Liver (tissue), 8 donors: ENCODE measurements at regions not wholly inside any gene's neighbourhood (a gene's known extent, or its start where the extent isn't known, plus 50 kb on each side); places are given as distances from the start of the nearest gene placed in this dataset.
A peak's percentile ranks its signal among the peaks of the same experiment; 100 is the strongest.

Source experiments
- DNase-seq: peaks from one replicate; pipeline ENCODE4 v3.0.0-alpha.2; 2017; ENCODE audit warnings: low spot score
- H3K27ac ChIP-seq, 2 donors: one replicate each; pipeline ENCODE4 v1.7.0; 2013; ENCODE audit warnings: inconsistent platforms in 2 of 2, low read length in 2 of 2, control low read depth in 1 of 2, low read depth in 1 of 2, mild to moderate bottlenecking in 1 of 2
- H3K27me3 ChIP-seq, 4 donors: one replicate each; pipeline versions ENCODE4 v1.6.1 to v1.7.0; 2013; ENCODE audit warnings: low read length in 3 of 4, inconsistent platforms in 1 of 4, mild to moderate bottlenecking in 1 of 4, moderate library complexity in 1 of 4; ENCODE audit not compliant: control insufficient read depth in 4 of 4, insufficient read depth in 4 of 4
- H3K36me3 ChIP-seq, 4 donors: one replicate each; pipeline versions ENCODE4 v1.6.1 to v1.7.0; 2013; ENCODE audit warnings: low read length in 3 of 4, mild to moderate bottlenecking in 3 of 4, low read depth in 1 of 4, moderate library complexity in 1 of 4; ENCODE audit not compliant: control insufficient read depth in 4 of 4, insufficient read depth in 3 of 4
- H3K4me1 ChIP-seq, 4 donors: one replicate each; pipeline versions ENCODE4 v1.6.1 to v1.7.0; 2013; ENCODE audit warnings: low read length in 3 of 4, mild to moderate bottlenecking in 3 of 4, moderate library complexity in 1 of 4; ENCODE audit not compliant: control insufficient read depth in 4 of 4, insufficient read depth in 4 of 4
- H3K4me3 ChIP-seq, 3 donors: one replicate each; pipeline versions ENCODE4 v1.6.1 to v1.7.0; 2013; ENCODE audit warnings: low read length in 3 of 3, control low read depth in 1 of 3, low read depth in 1 of 3, mild to moderate bottlenecking in 1 of 3
- H3K9ac ChIP-seq, 2 donors: one replicate each; pipeline ENCODE4 v1.7.0; 2013; ENCODE audit warnings: low read length in 2 of 2, mild to moderate bottlenecking in 2 of 2, moderate library complexity in 2 of 2, control low read depth in 1 of 2, low read depth in 1 of 2
- H3K9me3 ChIP-seq, 4 donors: one replicate each; pipeline versions ENCODE4 v1.6.1 to v1.7.0; 2013; ENCODE audit warnings: low read length in 3 of 4; ENCODE audit not compliant: control insufficient read depth in 4 of 4
- ATF3 ChIP-seq: IDR thresholded peaks from 2 replicates; pipeline ENCODE4 v1.6.1; 2016; ENCODE audit warnings: antibody characterized with exemption
- CTCF ChIP-seq: fragments of 150-350 bp; IDR thresholded peaks from 2 replicates; pipeline ENCODE4 v1.5.1; 2017; ENCODE audit warnings: improper control_type of control experiment, low read depth, low read length; ENCODE audit not compliant: missing input control
- EGR1 ChIP-seq, 2 donors: IDR thresholded peaks; 2 replicates each; pipeline ENCODE4 v1.6.1; 2016 to 2018; ENCODE audit warnings: antibody characterized with exemption in 2 of 2, low read depth in 2 of 2
- FOXA1 ChIP-seq: IDR thresholded peaks from 2 replicates; pipeline ENCODE4 v1.6.1; 2016; ENCODE audit warnings: antibody characterized with exemption
- FOXA2 ChIP-seq: IDR thresholded peaks from 2 replicates; pipeline ENCODE4 v1.6.1; 2016; ENCODE audit warnings: antibody characterized with exemption
- GABPA ChIP-seq, 2 donors: IDR thresholded peaks in 1 of 2; conservative IDR thresholded peaks in 1 of 2; 2 replicates each; pipeline ENCODE4 v1.6.1; 2016; ENCODE audit warnings: antibody characterized with exemption in 2 of 2, mild to moderate bottlenecking in 1 of 2, moderate library complexity in 1 of 2
- HNF4A ChIP-seq, 2 donors: conservative IDR thresholded peaks; 2 replicates each; pipeline ENCODE4 v1.6.1; 2016; ENCODE audit warnings: antibody characterized with exemption in 2 of 2, mild to moderate bottlenecking in 2 of 2
- HNF4G ChIP-seq: IDR thresholded peaks from 2 replicates; pipeline ENCODE4 v1.6.1; 2016; ENCODE audit warnings: antibody characterized with exemption
- JUND ChIP-seq, 2 donors: IDR thresholded peaks; 2 replicates each; pipeline ENCODE4 v1.6.1; 2016; ENCODE audit warnings: antibody characterized with exemption in 2 of 2
- NR2F2 ChIP-seq: IDR thresholded peaks from 2 replicates; pipeline ENCODE4 v1.6.1; 2016; ENCODE audit warnings: antibody characterized with exemption
- RAD21 ChIP-seq, 2 donors: IDR thresholded peaks; 2 replicates each; pipeline ENCODE4 v1.6.1; 2016; ENCODE audit warnings: antibody characterized with exemption in 2 of 2, mild to moderate bottlenecking in 2 of 2
- RXRA ChIP-seq, 2 donors: IDR thresholded peaks; 2 replicates each; pipeline ENCODE4 v1.6.1; 2017 to 2018; ENCODE audit warnings: antibody characterized with exemption in 2 of 2, mild to moderate bottlenecking in 1 of 2
- SP1 ChIP-seq: IDR thresholded peaks from 2 replicates; pipeline ENCODE4 v1.6.1; 2018; ENCODE audit warnings: antibody characterized with exemption, mild to moderate bottlenecking
- TAF1 ChIP-seq: conservative IDR thresholded peaks from 2 replicates; pipeline ENCODE4 v1.6.1; 2016; ENCODE audit warnings: antibody characterized with exemption, mild to moderate bottlenecking
- WGBS: extraction: QIAGEN DNeasy Blood & Tissue Kit; methylation state at CpG from one replicate; pipeline ENCODE4 v1.1.7; 2013; 5-methylcytosine and 5-hydroxymethylcytosine counted together
- TF ChIP-seq, protein P1 (sequence below): IDR thresholded peaks from 2 replicates; pipeline ENCODE4 v1.6.1; 2016; ENCODE audit warnings: antibody characterized with exemption
- TF ChIP-seq, protein P2 (sequence below): IDR thresholded peaks from 2 replicates; pipeline ENCODE4 v1.6.1; 2016; ENCODE audit warnings: antibody characterized with exemption
- TF ChIP-seq, protein P3 (sequence below): IDR thresholded peaks from 2 replicates; pipeline ENCODE4 v1.6.1; 2016; ENCODE audit warnings: antibody characterized with exemption, mild to moderate bottlenecking
- donor health status: healthy.
- donor health status: healthy.
- donor health status: healthy.
- donor health status: healthy.
- donor health status: healthy.

DNA sequence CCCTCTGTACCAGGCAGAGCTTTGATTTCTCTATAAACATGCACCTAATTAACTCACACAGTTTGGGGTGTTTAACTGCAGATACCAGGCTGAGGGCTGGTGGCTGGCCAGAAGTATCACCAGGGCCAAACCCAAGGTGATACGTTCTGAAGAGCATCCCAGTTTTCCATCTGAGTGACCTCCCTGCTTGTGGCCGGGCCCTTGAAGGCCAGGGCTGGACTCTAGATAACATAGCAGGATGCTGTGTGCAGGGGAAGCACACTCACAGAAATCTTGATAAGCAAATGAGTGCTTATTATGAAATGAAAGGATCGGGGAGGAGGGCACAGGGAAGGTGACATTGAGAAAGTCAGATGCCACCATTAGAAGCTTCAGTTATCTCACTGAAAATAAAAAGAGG lies 582.4 kb downstream of the BRINP1 start:
- peaks cover 0 to 3% (median 0%) of the 10 kb centered on the region in 4 donors for H3K27me3 ChIP-seq
- H3K27ac ChIP-seq: no peak overlapping the region
- no peaks in the 10 kb centered on the region for H3K4me1 ChIP-seq
- H3K4me3 ChIP-seq: no peak overlapping the region
- WGBS: 18% methylated on average over 3 of the region's 3 CpGs
- H3K9ac ChIP-seq: no peak overlapping the region
- no peak for DNase-seq
- H3K36me3 ChIP-seq: no peaks in the 10 kb centered on the region
- H3K9me3 ChIP-seq: no peaks in the 10 kb centered on the region
- TF ChIP-seq FOXA2 (no peak), HNF4A (conservative IDR thresholded peaks at IDR 0.05) (no peak), ATF3 (no peak), SP1 (no peak)

- H3K27me3 ChIP-seq: peaks cover 0 to 5% (median 0%) of the 10 kb centered on the region in 4 donors
- H3K27ac ChIP-seq: no peak overlapping the region
- no peak for TF ChIP-seq SP1
- no peak for TF ChIP-seq GABPA (IDR thresholded peaks at IDR 0.05 in 1 of 2, conservative IDR thresholded peaks at IDR 0.05 in 1 of 2)
- no peak for TF ChIP-seq ATF3
- peak in 1 of 2 donors; percentile 20 for TF ChIP-seq RAD21 (IDR thresholded peaks at IDR 0.05)
- no peak overlapping the region for H3K4me3 ChIP-seq
- H3K4me1 ChIP-seq: no peaks in the 10 kb centered on the region
- no peak for DNase-seq
- no peaks in the 10 kb centered on the region for H3K9me3 ChIP-seq
- WGBS: 61% methylated on average over 47 of the region's 47 CpGs
- H3K36me3 ChIP-seq: no peaks in the 10 kb centered on the region
- no peak overlapping the region for H3K9ac ChIP-seq
Measured at GRCh38 chr9:118809160-118809625, 560.0 kb downstream of the BRINP1 start.

DNA sequence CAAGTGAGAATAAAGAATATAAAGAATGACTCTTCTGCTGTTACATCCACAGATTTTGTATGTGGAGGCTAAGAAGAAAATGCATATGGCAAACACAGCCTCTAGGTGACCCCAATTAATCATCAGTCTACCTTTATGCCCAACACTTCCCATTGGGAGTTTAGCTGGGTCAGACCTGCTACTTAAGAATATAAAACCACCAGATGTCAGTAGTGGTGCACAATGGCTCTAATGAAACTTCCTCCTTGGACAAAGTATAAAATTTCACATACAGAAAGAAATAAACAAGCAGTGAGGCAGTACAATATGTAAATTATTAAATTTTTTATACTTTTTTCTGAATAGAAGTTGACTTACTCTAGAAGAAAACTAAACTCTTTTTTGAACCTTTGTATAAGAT lies 539.9 kb downstream of the BRINP1 start:
- H3K36me3 ChIP-seq: no peaks in the 10 kb centered on the region
- DNase-seq: no peak

More for the DNA sequence above, 539.9 kb downstream of the BRINP1 start:
- no peaks in the 10 kb centered on the region for H3K27me3 ChIP-seq
- H3K9ac ChIP-seq: no peak overlapping the region
- no peak overlapping the region for H3K4me3 ChIP-seq
- no peaks in the 10 kb centered on the region for H3K4me1 ChIP-seq
- no peaks in the 10 kb centered on the region for H3K9me3 ChIP-seq
- peak; percentile 22 for TF ChIP-seq CTCF
- TF ChIP-seq GABPA (IDR thresholded peaks at IDR 0.05 in 1 of 2, conservative IDR thresholded peaks at IDR 0.05 in 1 of 2): no peak
- TF ChIP-seq ATF3: no peak
- TF ChIP-seq SP1: no peak
- no peak for TF ChIP-seq NR2F2
- TF ChIP-seq RAD21 (IDR thresholded peaks at IDR 0.05): peak; percentile 57 to 74
- no peak for TF ChIP-seq FOXA2
- no peak for TF ChIP-seq JUND (IDR thresholded peaks at IDR 0.05)
- TF ChIP-seq, protein P1, sequence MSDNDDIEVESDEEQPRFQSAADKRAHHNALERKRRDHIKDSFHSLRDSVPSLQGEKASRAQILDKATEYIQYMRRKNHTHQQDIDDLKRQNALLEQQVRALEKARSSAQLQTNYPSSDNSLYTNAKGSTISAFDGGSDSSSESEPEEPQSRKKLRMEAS: no peak
- TF ChIP-seq, protein P2, sequence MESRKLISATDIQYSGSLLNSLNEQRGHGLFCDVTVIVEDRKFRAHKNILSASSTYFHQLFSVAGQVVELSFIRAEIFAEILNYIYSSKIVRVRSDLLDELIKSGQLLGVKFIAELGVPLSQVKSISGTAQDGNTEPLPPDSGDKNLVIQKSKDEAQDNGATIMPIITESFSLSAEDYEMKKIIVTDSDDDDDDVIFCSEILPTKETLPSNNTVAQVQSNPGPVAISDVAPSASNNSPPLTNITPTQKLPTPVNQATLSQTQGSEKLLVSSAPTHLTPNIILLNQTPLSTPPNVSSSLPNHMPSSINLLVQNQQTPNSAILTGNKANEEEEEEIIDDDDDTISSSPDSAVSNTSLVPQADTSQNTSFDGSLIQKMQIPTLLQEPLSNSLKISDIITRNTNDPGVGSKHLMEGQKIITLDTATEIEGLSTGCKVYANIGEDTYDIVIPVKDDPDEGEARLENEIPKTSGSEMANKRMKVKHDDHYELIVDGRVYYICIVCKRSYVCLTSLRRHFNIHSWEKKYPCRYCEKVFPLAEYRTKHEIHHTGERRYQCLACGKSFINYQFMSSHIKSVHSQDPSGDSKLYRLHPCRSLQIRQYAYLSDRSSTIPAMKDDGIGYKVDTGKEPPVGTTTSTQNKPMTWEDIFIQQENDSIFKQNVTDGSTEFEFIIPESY: no peak
- no peak for TF ChIP-seq HNF4A (conservative IDR thresholded peaks at IDR 0.05)
- no peak for TF ChIP-seq HNF4G
- TF ChIP-seq EGR1 (IDR thresholded peaks at IDR 0.05; ENCODE audit: low read depth in 2 of 2): no peak
- TF ChIP-seq FOXA1: no peak
- TF ChIP-seq RXRA (IDR thresholded peaks at IDR 0.05): no peak
- TF ChIP-seq TAF1: no peak
- TF ChIP-seq, protein P3, sequence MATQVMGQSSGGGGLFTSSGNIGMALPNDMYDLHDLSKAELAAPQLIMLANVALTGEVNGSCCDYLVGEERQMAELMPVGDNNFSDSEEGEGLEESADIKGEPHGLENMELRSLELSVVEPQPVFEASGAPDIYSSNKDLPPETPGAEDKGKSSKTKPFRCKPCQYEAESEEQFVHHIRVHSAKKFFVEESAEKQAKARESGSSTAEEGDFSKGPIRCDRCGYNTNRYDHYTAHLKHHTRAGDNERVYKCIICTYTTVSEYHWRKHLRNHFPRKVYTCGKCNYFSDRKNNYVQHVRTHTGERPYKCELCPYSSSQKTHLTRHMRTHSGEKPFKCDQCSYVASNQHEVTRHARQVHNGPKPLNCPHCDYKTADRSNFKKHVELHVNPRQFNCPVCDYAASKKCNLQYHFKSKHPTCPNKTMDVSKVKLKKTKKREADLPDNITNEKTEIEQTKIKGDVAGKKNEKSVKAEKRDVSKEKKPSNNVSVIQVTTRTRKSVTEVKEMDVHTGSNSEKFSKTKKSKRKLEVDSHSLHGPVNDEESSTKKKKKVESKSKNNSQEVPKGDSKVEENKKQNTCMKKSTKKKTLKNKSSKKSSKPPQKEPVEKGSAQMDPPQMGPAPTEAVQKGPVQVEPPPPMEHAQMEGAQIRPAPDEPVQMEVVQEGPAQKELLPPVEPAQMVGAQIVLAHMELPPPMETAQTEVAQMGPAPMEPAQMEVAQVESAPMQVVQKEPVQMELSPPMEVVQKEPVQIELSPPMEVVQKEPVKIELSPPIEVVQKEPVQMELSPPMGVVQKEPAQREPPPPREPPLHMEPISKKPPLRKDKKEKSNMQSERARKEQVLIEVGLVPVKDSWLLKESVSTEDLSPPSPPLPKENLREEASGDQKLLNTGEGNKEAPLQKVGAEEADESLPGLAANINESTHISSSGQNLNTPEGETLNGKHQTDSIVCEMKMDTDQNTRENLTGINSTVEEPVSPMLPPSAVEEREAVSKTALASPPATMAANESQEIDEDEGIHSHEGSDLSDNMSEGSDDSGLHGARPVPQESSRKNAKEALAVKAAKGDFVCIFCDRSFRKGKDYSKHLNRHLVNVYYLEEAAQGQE: no peak
- H3K27ac ChIP-seq: no peak overlapping the region
